Activated CD4-positive, alpha-beta T cell treated with anti-CD3 and anti-CD28 coated beads, Interleukin-10, Interleukin-2, amounts not matched to agents 100 ng/mL and 50 ng/mL, durations not matched to agents 16 hours and 8 hours (primary cell): ENCODE measurements at regions not wholly inside any gene's neighbourhood (a gene's known extent, or its start where the extent isn't known, plus 50 kb on each side); places are given as distances from the start of the nearest gene placed in this dataset.
"Not testable (repeated sequence)": the region's sequence is repeated elsewhere in the genome, so short reads cannot be mapped to it uniquely, and the experiment has no call there.

Experiments
- DNase-seq: peaks from one replicate; pipeline ENCODE4 v3.0.0-alpha.2; 2020

- DNase-seq: not testable (repeated sequence)
Measured at GRCh38 chr2:208687720-208688119, 281.1 kb downstream of the PTH2R start.

- no peak for DNase-seq
Measured at GRCh38 chr2:208698114-208698513, 291.5 kb downstream of the PTH2R start.

- no peak for DNase-seq
Measured at GRCh38 chr2:208708486-208708885, 301.9 kb downstream of the PTH2R start.

- no peak for DNase-seq
Measured at GRCh38 chr2:208711598-208711997, 305.0 kb downstream of the PTH2R start.

- no peak for DNase-seq
Measured at GRCh38 chr2:208713066-208713745, 306.6 kb downstream of the PTH2R start.

- DNase-seq: no peak
Measured at GRCh38 chr2:208718828-208719227, 312.2 kb downstream of the PTH2R start.

GRCh38 chr2:208722731-208723130 is 316.1 kb downstream of the PTH2R start:
- DNase-seq: no peak

GRCh38 chr2:208725280-208725679 is 318.7 kb downstream of the PTH2R start:
- DNase-seq: no peak

GRCh38 chr2:208726242-208726641 is 319.6 kb downstream of the PTH2R start:
- no peak for DNase-seq

GRCh38 chr2:208751663-208752415 is 345.2 kb downstream of the PTH2R start:
- DNase-seq: not testable (repeated sequence)

GRCh38 chr2:208757364-208757763 is 350.8 kb downstream of the PTH2R start:
- DNase-seq: no peak

- not testable (repeated sequence) for DNase-seq
Measured at GRCh38 chr2:208773074-208773473, 366.5 kb downstream of the PTH2R start.

- no peak for DNase-seq
Measured at GRCh38 chr2:208781166-208781565, 374.6 kb downstream of the PTH2R start.

- DNase-seq: no peak
Measured at GRCh38 chr2:208782097-208782496, 375.5 kb downstream of the PTH2R start.

- no peak for DNase-seq
Measured at GRCh38 chr2:208783184-208783583, 376.6 kb downstream of the PTH2R start.

GRCh38 chr2:208784774-208785173 is 378.2 kb downstream of the PTH2R start:
- not testable (repeated sequence) for DNase-seq

GRCh38 chr2:208791257-208791656 is 384.7 kb downstream of the PTH2R start:
- no peak for DNase-seq

GRCh38 chr2:208792766-208793165 is 386.2 kb downstream of the PTH2R start:
- no peak for DNase-seq

GRCh38 chr2:208793434-208793833 is 386.8 kb downstream of the PTH2R start:
- no peak for DNase-seq

GRCh38 chr2:208794288-208794975 is 387.8 kb downstream of the PTH2R start:
- DNase-seq: no peak

GRCh38 chr2:208798698-208799097 is 392.1 kb downstream of the PTH2R start:
- no peak for DNase-seq

- no peak for DNase-seq
Measured at GRCh38 chr2:208799397-208799796, 392.8 kb downstream of the PTH2R start.

- not testable (repeated sequence) for DNase-seq
Measured at GRCh38 chr2:208800887-208801286, 394.3 kb downstream of the PTH2R start.

GRCh38 chr2:208807756-208808155 is 401.2 kb downstream of the PTH2R start:
- no peak for DNase-seq
